Activated T-helper 9 cell treated with anti-CD3 and anti-CD28 coated beads, Interleukin-2, amount 50 U/mL, for 16 hours (primary cell): ENCODE measurements at regions not wholly inside any gene's neighbourhood (a gene's known extent, or its start where the extent isn't known, plus 50 kb on each side); places are given as distances from the start of the nearest gene placed in this dataset.
"Not testable (repeated sequence)": the region's sequence is repeated elsewhere in the genome, so short reads cannot be mapped to it uniquely, and the experiment has no call there.

Experiments used
- DNase-seq: peaks from one replicate; pipeline ENCODE4 v3.0.0-alpha.2; 2020; ENCODE audit warnings: low read depth

- DNase-seq = no peak
Measured at GRCh38 chr14:53742233-53742620, 214.4 kb downstream of the BMP4 start.

DNA sequence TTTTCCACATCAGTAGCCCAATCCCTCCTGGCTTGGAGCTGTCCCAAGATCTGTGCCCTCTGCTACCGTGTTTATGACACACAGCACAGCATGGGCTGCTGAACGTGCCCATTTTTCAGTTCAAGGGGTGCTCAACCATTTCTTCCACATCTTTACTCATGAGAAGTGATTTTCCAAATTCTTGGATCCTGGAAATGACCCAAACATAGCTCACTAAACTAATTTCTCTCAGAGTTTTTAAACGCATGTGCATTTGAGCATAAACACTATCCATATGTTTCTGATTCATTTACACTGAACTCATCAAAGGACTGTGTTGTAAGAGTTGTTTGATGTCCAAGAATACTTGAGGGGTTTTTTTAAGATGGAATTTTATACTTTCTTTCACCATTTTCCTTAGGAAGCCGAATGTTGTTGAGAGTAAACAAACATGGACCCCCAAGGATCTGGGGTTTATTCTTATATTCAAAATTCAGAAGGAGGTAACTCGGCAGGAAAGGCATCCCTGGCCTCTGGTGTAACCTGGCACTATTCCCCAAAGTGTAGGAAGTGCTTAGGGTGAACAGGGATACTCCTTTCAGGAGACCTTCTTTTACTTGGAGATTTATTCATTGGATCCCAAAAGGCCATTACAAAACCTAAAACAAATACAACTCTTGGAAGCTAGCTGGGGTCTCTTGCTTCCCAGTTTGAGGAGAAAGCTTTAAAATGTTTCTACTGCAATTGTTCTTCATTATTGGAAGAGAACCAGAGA, 215.0 kb downstream of the BMP4 start:
- no peak for DNase-seq

DNA sequence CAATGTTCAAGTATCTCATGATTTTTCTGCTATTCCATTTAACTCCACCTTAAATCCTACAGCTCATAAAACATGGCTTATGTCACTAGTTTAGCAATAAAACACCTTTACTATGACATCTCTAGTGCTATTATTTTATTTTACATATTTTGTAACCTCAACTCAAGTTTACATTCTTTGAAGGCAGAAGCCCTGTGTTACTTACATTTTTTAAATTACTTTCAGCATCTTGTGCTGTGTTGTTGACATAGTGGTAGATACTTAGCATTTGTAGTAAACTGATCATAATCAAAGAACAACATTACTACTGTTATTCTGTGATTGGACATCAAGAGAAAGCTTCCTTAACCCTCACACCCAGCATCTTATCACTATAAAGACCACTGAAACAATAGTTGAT, 216.1 kb downstream of the BMP4 start:
- no peak for DNase-seq

DNA sequence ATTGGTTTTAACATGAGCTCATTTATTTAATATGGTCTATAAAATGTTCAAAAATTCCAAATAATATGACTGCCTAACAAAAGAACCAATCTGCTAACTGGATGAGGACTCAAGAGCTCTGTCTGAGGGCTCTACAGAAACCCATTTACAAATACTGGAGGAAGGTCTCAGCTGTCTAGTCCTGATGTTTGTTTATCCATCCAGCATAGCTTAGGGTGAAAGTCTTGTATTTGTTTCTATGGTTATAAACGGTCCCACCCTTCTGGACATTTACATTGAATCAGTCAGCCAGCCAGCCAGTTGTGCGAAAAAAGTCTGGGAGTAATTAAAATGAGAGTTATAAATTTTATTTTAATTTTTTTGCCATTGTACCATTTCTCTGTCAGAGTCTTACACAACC, 220.7 kb downstream of the BMP4 start:
- no peak for DNase-seq

GRCh38 chr14:53723221-53723620, 233.4 kb downstream of the BMP4 start:
- no peak for DNase-seq

- DNase-seq = no peak
Measured at GRCh38 chr14:53719536-53719935, 237.1 kb downstream of the BMP4 start.

- DNase-seq = no peak
Measured at GRCh38 chr14:53716578-53716977, 240.0 kb downstream of the BMP4 start.

DNA sequence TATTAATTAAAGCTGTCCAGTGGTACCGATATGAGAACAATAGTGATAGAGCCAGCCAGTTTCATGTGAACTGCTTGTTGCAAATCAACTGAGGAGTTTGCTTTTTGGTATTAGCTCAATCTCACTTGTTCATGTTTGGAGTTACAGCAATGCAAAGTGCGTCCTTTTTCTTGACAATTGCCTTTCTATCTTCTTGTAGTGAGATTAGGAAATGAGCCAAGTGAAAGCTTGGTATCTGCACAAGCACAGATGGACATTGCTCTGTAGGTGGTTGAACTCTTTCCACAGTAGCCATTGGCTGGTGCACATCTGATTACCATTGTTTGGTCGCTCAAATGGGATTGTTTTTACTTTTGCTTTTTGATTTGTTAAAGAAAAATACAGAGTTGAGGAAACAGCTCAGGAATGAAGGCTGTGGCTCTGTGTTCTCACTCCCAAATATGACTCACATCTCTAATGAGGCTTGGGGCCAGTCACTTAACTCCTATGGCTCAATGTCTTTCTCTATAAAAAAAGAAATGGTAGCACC, 241.4 kb downstream of the BMP4 start:
- DNase-seq = no peak

DNA sequence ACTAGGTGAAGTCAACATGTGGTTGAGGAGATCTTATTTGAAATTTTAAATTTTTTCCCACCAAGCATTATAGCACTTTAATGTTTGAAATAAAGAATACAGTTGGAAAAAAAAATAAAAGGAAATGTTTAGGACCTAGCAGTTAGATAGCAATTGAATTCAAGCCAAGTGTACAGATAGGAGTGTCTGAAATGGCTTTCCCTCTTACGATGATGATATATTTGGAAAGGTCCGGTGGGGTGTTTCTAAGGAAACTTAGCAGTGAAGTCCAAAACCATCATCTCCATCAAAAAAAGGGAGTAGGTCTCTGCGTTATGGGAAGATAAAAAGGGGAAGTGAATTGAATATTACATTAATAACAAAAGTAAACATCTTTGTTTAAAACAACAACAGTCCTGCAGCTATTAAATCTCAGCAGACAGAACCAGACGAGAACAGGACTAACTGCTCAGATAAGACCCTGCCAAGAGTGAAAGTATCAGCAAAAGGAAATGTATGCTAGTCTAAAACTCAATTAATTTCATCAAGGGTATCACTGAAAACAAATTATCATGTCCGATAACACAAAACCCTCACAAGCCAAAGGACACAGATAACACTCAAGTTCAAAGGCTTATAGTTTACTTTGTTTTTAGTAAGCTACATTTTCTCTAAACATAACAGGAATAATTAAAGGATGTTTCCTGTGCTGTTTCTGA, 242.0 kb downstream of the BMP4 start:
- DNase-seq = no peak

DNA sequence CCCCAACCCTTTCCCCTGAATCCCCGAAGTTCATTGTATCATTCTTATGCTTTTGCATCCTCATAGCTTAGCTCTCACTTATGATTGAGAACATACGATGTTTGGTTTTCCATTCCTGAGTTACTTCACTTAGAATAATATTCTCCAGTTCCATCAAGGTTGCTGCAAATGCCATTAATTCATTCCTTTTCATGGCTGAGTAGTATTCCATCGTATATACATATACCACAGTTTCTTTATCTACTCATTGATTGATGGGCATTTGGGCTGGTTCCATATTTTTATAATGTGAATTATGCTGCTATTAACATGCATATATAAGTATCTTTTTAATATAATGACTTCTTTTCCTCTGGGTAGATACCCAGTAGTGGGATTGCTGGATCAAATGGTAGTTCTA, 243.7 kb downstream of the BMP4 start:
- DNase-seq = not testable (repeated sequence)

- no peak for DNase-seq
Measured at GRCh38 chr14:53711205-53711604, 245.4 kb downstream of the BMP4 start.

DNA sequence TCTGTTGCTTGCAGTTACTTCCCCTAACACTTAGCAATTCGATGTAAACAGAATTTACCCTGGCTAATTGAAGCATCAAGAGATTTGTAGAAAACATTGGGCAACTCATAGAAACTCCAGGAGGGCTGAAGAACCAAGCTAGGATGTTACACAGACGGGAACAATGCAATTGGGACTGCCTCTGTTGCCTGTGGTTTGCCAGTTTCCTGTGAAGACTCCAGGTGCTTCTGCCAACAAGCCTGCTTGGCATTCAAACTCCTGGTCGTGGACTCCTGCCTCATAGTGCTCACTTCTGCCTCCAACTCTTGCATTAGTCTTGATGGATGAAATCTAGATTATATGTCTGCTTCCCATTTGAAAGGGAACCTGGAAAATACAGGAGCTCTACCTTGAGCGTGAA, 246.0 kb downstream of the BMP4 start:
- DNase-seq = no peak

DNA sequence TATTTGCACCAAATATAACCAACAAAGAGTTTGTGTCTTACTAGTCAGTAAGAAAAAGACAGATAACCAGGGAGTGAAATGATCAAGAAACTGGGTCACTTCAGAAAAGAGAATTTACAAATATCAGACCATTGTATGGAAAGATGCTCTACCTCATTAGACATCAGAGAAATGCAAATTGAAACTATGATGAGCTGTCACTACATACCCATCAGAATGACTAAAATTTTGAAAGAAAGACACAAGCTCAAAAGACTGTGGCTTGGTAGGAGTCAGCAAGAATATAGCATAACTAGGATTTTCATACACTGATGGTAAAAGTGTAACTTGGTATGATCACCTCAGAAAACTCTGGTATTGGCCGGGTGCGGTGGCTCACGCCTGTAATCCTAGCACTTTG, 247.2 kb downstream of the BMP4 start:
- DNase-seq = no peak

DNA sequence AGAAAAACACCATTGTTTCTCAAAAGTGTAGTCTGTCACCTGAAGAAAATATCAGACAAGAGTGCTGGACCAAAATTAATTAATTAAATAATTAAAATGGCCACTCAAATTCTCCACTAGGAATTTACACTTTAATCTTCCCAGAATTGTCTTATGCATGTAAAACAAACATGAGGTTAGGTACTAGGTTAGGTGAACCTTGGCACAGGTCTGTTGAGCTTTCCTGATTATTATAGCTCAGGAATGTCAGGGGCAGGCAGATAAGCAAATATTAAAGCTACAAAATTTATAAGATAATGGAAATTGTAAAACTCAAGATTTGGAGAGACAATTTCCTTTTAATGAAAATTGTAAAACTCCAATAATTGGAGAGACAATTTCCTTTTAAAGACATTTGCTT, 253.2 kb downstream of the BMP4 start:
- DNase-seq = no peak

GRCh38 chr14:53701108-53701875, 255.3 kb downstream of the BMP4 start:
- no peak for DNase-seq

DNA sequence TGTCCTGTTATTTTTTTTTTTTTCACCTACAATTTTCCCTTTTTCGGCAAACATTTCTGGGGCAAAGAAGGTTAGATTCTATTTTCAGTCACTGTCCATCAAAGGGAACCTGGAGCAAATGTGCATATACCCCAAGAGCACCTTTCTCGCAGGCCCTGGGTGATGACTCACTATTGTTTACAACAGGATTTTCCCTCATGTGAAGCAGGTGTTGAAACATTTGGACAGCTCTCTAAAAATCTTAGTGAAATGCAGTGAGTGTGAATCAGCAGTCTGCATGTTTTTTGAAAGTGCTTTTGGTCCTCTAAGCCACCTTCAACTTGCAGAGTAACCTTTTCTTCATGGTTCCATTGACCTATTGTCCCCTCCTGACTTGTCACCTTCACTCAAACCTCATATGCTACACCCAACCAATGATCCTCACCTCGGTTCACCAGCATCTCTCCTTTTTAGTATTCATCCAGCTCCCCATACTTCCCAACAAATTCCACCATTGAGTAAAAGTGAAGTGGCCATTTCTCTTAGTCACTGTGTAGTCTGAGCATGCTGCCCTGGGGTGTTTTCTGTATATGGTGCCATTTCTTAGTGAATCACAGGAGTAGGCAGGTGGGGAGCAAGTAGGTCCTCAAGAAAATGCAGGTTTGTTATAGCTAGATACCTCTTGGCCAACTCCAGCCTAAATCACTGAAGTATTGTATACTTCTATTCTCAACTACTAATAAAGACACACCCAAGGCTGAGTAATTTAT, 260.2 kb downstream of the BMP4 start:
- no peak for DNase-seq

GRCh38 chr14:53695692-53696214, 260.9 kb downstream of the BMP4 start:
- DNase-seq = no peak

GRCh38 chr14:53692885-53693284, 263.7 kb downstream of the BMP4 start:
- no peak for DNase-seq

GRCh38 chr14:53692451-53692850, 264.2 kb downstream of the BMP4 start:
- DNase-seq = no peak

DNA sequence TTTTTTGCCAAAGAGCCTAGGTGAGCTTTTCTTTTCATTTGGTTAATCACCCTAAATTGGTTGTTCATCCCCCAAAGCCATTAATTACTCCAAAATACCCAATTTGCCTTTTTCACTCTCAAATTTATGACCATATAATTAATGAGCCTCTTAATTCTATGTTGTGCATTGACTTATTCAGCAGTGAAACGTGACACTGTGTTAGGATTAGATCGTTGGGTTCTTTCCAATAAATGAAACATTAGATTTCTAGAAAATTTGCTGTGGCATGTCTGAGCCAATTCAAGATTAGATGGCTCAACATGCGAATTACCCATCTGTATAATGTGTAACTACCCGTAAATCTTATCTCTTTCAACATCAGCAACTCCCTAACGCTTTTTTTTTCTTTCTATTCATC, 273.4 kb downstream of the BMP4 start:
- DNase-seq = no peak

- no peak for DNase-seq
Measured at GRCh38 chr14:53672526-53672925, 284.1 kb downstream of the BMP4 start.

DNA sequence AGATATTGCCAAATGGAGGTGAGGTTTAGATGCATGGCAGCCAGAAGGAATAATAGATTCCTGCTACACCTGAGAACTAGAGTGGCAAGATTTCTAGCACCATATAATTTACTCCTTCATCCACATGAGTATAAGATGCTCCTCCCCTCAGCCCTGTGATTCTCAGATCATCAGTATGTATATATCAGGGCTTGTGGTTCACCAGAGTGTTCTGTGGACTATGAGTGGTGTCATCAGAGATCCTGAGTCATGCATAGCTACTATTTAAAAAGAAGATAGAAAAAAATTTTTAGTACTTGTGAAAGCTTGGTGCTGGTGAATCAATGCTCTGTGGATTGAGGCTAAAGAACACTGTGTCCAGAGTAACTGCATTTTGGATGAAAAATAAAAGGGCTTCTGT, 285.9 kb downstream of the BMP4 start:
- no peak for DNase-seq
